K562 (cell line): ENCODE measurements at regions not wholly inside any gene's neighbourhood (a gene's known extent, or its start where the extent isn't known, plus 50 kb on each side); places are given as distances from the start of the nearest gene placed in this dataset.

Experiments
- BCL6 ChIP-seq: fragments of 250-450 bp; sonication (Bioruptor Pico); IDR thresholded peaks from 2 replicates; pipeline ENCODE4 v1.4.0; 2020
- HDAC3 ChIP-seq: fragments of 450-650 bp; IDR thresholded peaks from 2 replicates; pipeline ENCODE4 v1.6.1; 2018; ENCODE audit warnings: borderline replicate concordance, mild to moderate bottlenecking, moderate library complexity; ENCODE audit not compliant: partially characterized antibody
- MYC ChIP-seq, 2 experiments: fragments of 250-450 bp in 1 of 2; sonication (Bioruptor Pico) in 1 of 2; IDR thresholded peaks; 2 replicates each; pipeline versions ENCODE4 v1.5.1 to v1.6.1; 2012 to 2021; ENCODE audit warnings: low read depth in 2 of 2, borderline replicate concordance in 1 of 2, improper control_type of control experiment in 1 of 2, low read length in 1 of 2, mild to moderate bottlenecking in 1 of 2, moderate library complexity in 1 of 2
- POLR2AphosphoS5 ChIP-seq: IDR thresholded peaks from 2 replicates; pipeline ENCODE4 v1.6.1; 2011; ENCODE audit warnings: mild to moderate bottlenecking, low read depth, low read length, moderate library complexity; ENCODE audit not compliant: control insufficient read depth, insufficient read depth
- ZNF41 ChIP-seq: fragments of 250-450 bp; sonication (Bioruptor Pico); conservative IDR thresholded peaks from 2 replicates; pipeline ENCODE4 v1.4.0; 2020; ENCODE audit warnings: mild to moderate bottlenecking
- ZNF785 ChIP-seq: fragments of 250-450 bp; sonication (Bioruptor Pico); IDR thresholded peaks from 2 replicates; pipeline ENCODE4 v1.4.0; 2020; ENCODE audit warnings: mild to moderate bottlenecking
- TF ChIP-seq, protein P1 (sequence below): fragments of 450-650 bp; formaldehyde crosslinking; IDR thresholded peaks from 2 replicates; pipeline ENCODE4 v1.4.0; 2022; ENCODE audit warnings: missing genetic modification characterization
- TF ChIP-seq, protein P2 (sequence below), 3 experiments: fragments of 200-800 bp in 1 of 3; fragments of 250-450 bp in 1 of 3; fragments of 450-650 bp in 1 of 3; sonication (Bioruptor Pico) in 1 of 3; sonication (Bioruptor generic) in 1 of 3; formaldehyde crosslinking in 1 of 3; IDR thresholded peaks; 2 replicates each; pipeline versions ENCODE4 v1.6.1 to v1.8.0; 2016 to 2022; ENCODE audit warnings: mild to moderate bottlenecking in 2 of 3, missing genetic modification characterization in 2 of 3, missing compliant biosample characterization in 1 of 3, moderate library complexity in 1 of 3
- TF ChIP-seq, protein P3 (sequence below), 3 experiments: IDR thresholded peaks in 2 of 3; conservative IDR thresholded peaks in 1 of 3; 2 replicates each; pipeline ENCODE4 v1.5.1; 2011 to 2012; ENCODE audit warnings: low read length in 3 of 3, mild to moderate bottlenecking in 3 of 3, control low read depth in 2 of 3, improper control_type of control experiment in 1 of 3, inconsistent platforms in 1 of 3, low read depth in 1 of 3, mixed read lengths in 1 of 3, moderate library complexity in 1 of 3; ENCODE audit not compliant: insufficient read depth in 2 of 3

DNA sequence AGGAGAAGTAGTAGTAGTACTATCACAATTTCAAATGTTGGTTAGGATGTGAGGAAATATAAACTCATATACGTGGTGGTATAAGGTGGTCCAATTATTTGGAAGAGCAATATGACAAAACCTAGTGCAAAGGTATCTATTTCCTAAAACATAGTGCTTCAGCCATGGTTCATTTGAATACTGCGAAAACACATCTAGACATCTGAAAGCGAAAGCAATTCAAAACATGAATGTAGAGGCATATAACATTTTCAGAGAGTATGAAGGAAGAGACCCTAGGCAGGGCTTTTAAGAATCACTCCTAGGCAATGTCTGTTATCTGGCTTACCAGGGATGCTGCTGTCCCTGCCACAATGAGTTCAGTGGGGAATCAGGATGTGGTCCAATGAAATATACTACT, 1085.8 kb downstream of the TDRD15 start:
- TF ChIP-seq, protein P1, sequence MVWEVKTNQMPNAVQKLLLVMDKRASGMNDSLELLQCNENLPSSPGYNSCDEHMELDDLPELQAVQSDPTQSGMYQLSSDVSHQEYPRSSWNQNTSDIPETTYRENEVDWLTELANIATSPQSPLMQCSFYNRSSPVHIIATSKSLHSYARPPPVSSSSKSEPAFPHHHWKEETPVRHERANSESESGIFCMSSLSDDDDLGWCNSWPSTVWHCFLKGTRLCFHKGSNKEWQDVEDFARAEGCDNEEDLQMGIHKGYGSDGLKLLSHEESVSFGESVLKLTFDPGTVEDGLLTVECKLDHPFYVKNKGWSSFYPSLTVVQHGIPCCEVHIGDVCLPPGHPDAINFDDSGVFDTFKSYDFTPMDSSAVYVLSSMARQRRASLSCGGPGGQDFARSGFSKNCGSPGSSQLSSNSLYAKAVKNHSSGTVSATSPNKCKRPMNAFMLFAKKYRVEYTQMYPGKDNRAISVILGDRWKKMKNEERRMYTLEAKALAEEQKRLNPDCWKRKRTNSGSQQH (CRISPR knock-in tag): no peak
- no peak for TF ChIP-seq BCL6 (CRISPR knock-in tag)
- no peak for TF ChIP-seq ZNF41 (CRISPR knock-in tag)
- no peak for TF ChIP-seq MYC (IDR thresholded peaks at IDR 0.05; ENCODE audit: low read depth, low read length)
- TF ChIP-seq MYC (CRISPR knock-in tag; IDR thresholded peaks at IDR 0.05; ENCODE audit: borderline replicate concordance, low read depth): no peak
- TF ChIP-seq HDAC3: no peak
- TF ChIP-seq POLR2AphosphoS5: no peak
- TF ChIP-seq ZNF785: no peak
- TF ChIP-seq, protein P2, sequence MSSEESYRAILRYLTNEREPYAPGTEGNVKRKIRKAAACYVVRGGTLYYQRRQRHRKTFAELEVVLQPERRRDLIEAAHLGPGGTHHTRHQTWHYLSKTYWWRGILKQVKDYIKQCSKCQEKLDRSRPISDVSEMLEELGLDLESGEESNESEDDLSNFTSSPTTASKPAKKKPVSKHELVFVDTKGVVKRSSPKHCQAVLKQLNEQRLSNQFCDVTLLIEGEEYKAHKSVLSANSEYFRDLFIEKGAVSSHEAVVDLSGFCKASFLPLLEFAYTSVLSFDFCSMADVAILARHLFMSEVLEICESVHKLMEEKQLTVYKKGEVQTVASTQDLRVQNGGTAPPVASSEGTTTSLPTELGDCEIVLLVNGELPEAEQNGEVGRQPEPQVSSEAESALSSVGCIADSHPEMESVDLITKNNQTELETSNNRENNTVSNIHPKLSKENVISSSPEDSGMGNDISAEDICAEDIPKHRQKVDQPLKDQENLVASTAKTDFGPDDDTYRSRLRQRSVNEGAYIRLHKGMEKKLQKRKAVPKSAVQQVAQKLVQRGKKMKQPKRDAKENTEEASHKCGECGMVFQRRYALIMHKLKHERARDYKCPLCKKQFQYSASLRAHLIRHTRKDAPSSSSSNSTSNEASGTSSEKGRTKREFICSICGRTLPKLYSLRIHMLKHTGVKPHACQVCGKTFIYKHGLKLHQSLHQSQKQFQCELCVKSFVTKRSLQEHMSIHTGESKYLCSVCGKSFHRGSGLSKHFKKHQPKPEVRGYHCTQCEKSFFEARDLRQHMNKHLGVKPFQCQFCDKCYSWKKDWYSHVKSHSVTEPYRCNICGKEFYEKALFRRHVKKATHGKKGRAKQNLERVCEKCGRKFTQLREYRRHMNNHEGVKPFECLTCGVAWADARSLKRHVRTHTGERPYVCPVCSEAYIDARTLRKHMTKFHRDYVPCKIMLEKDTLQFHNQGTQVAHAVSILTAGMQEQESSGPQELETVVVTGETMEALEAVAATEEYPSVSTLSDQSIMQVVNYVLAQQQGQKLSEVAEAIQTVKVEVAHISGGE (CRISPR knock-in tag; IDR thresholded peaks at IDR 0.05): no peak
- TF ChIP-seq, protein P3, sequence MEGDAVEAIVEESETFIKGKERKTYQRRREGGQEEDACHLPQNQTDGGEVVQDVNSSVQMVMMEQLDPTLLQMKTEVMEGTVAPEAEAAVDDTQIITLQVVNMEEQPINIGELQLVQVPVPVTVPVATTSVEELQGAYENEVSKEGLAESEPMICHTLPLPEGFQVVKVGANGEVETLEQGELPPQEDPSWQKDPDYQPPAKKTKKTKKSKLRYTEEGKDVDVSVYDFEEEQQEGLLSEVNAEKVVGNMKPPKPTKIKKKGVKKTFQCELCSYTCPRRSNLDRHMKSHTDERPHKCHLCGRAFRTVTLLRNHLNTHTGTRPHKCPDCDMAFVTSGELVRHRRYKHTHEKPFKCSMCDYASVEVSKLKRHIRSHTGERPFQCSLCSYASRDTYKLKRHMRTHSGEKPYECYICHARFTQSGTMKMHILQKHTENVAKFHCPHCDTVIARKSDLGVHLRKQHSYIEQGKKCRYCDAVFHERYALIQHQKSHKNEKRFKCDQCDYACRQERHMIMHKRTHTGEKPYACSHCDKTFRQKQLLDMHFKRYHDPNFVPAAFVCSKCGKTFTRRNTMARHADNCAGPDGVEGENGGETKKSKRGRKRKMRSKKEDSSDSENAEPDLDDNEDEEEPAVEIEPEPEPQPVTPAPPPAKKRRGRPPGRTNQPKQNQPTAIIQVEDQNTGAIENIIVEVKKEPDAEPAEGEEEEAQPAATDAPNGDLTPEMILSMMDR (IDR thresholded peaks at IDR 0.05 in 2 of 3, conservative IDR thresholded peaks at IDR 0.05 in 1 of 3; ENCODE audit: insufficient read depth in 2 of 3, low read depth in 1 of 3, low read length in 3 of 3): no peak
